Lung (tissue), 11 donors: ENCODE measurements at regions not wholly inside any gene's neighbourhood (a gene's known extent, or its start where the extent isn't known, plus 50 kb on each side); places are given as distances from the start of the nearest gene placed in this dataset.
A peak's percentile ranks its signal among the peaks of the same experiment; 100 is the strongest.
"Not testable (repeated sequence)": the region's sequence is repeated elsewhere in the genome, so short reads cannot be mapped to it uniquely, and the experiment has no call there.

Source experiments
- ATAC-seq: fragments of 200-7000 bp; cut with Tn5 transposase; one replicate; pipeline ENCODE4 v1.9.1; 2020; ENCODE audit warnings: moderate number of reproducible peaks; ENCODE audit not compliant: insufficient read depth, low FRiP score
- DNase-seq, 3 donors: peaks; one replicate each; pipeline ENCODE4 v3.0.0-alpha.2; 2013 to 2017
- H3K27ac ChIP-seq, 2 donors: one replicate each; pipeline ENCODE4 v1.5.1; 2013; ENCODE audit warnings: mild to moderate bottlenecking in 2 of 2, moderate library complexity in 2 of 2, control low read depth in 1 of 2, inconsistent platforms in 1 of 2, low read depth in 1 of 2, low read length in 1 of 2
- H3K27me3 ChIP-seq, 3 donors: one replicate each; pipeline ENCODE4 v1.5.1; 2013; ENCODE audit warnings: low read length in 2 of 3; ENCODE audit not compliant: control insufficient read depth in 3 of 3, insufficient read depth in 3 of 3
- H3K36me3 ChIP-seq, 4 donors: one replicate each; pipeline ENCODE4 v1.5.1; 2013; ENCODE audit warnings: low read length in 4 of 4, mild to moderate bottlenecking in 1 of 4, moderate library complexity in 1 of 4; ENCODE audit not compliant: control insufficient read depth in 4 of 4, insufficient read depth in 4 of 4
- H3K4me1 ChIP-seq, 5 donors: one replicate each; pipeline ENCODE4 v1.5.1; 2013; ENCODE audit warnings: low read length in 5 of 5, mild to moderate bottlenecking in 2 of 5, moderate library complexity in 1 of 5; ENCODE audit not compliant: control insufficient read depth in 5 of 5, insufficient read depth in 5 of 5
- H3K4me3 ChIP-seq: one replicate; pipeline ENCODE4 v1.5.1; 2013; ENCODE audit warnings: mild to moderate bottlenecking, control low read depth, moderate library complexity
- H3K9ac ChIP-seq, 2 donors: one replicate each; pipeline ENCODE4 v1.5.1; 2013; ENCODE audit warnings: low read length in 2 of 2, control low read depth in 1 of 2; ENCODE audit not compliant: insufficient read depth in 1 of 2
- H3K9me3 ChIP-seq, 4 donors: one replicate each; pipeline ENCODE4 v1.5.1; 2013; ENCODE audit warnings: low read length in 3 of 4, mild to moderate bottlenecking in 1 of 4, moderate library complexity in 1 of 4; ENCODE audit not compliant: control insufficient read depth in 4 of 4, insufficient read depth in 3 of 4
- CTCF ChIP-seq: IDR thresholded peaks from 2 replicates; pipeline ENCODE4 v1.5.1; 2012; ENCODE audit warnings: mild to moderate bottlenecking; ENCODE audit errors: control extremely low read depth, extremely low read depth
- WGBS, 2 donors: extraction: QIAGEN DNeasy Blood & Tissue Kit; methylation state at CpG; one replicate each; pipeline ENCODE4 v1.1.7; 2013; 5-methylcytosine and 5-hydroxymethylcytosine counted together
- donor health status: control.
- donor health status: control.
- donor health status: Bipolar disorder and iron deficiency.
- donor health status: healthy.
- donor health status: DM: yes; HTN: yes; CAD: no.

- not testable (repeated sequence) for DNase-seq, ATAC-seq, H3K4me1 ChIP-seq, H3K9ac ChIP-seq, H3K36me3 ChIP-seq, H3K9me3 ChIP-seq, H3K27me3 ChIP-seq, H3K4me3 ChIP-seq, H3K27ac ChIP-seq
- 81 to 87% methylated on average over 25 to 26 of the region's 26 CpGs for WGBS, 2 donors
Observed at GRCh38 chrX:35221391-35221790, 278.8 kb downstream of the FAM47B start.

GRCh38 chrX:35244088-35244741 is 301.6 kb downstream of the FAM47B start:
- H3K4me3 ChIP-seq = no peak overlapping the region
- no peaks in the 10 kb centered on the region for H3K4me1 ChIP-seq
- WGBS, 2 donors = 62 to 100% methylated on average over 2 to 3 of the region's 3 CpGs
- H3K27me3 ChIP-seq = no peaks in the 10 kb centered on the region
- TF ChIP-seq CTCF = no peak
- H3K9me3 ChIP-seq = peaks cover 0 to 6% (median 0%) of the 10 kb centered on the region in 4 donors
- H3K27ac ChIP-seq = no peak overlapping the region
- no peaks in the 10 kb centered on the region for H3K36me3 ChIP-seq
- DNase-seq = no peak
- no peak overlapping the region for H3K9ac ChIP-seq
- ATAC-seq = no peak

- H3K9ac ChIP-seq = no peak overlapping the region
- H3K27ac ChIP-seq = no peak overlapping the region
- peaks cover 0 to 6% (median 0%) of the 10 kb centered on the region in 4 donors for H3K9me3 ChIP-seq
- WGBS, 2 donors = 77 to 94% methylated on average over 10 to 11 of the region's 11 CpGs
- no peaks in the 10 kb centered on the region for H3K27me3 ChIP-seq
- no peak overlapping the region for H3K4me3 ChIP-seq
- ATAC-seq (no peak), DNase-seq (no peak)
- no peaks in the 10 kb centered on the region for H3K4me1 ChIP-seq
- no peak for TF ChIP-seq CTCF
- no peaks in the 10 kb centered on the region for H3K36me3 ChIP-seq
Observed at GRCh38 chrX:35244796-35245508, 302.4 kb downstream of the FAM47B start.

GRCh38 chrX:35251226-35251625 is 308.6 kb downstream of the FAM47B start:
- no peaks in the 10 kb centered on the region for H3K27me3 ChIP-seq
- H3K27ac ChIP-seq = no peak overlapping the region
- WGBS, 2 donors = 33 to 75% methylated on average over 1 of the region's 1 CpG
- H3K4me1 ChIP-seq = no peaks in the 10 kb centered on the region
- no peak overlapping the region for H3K9ac ChIP-seq
- H3K36me3 ChIP-seq = no peaks in the 10 kb centered on the region
- DNase-seq = peak in 2 of 3 donors; percentile 4 to 13
- H3K4me3 ChIP-seq = no peak overlapping the region
- no peak for TF ChIP-seq CTCF
- no peaks in the 10 kb centered on the region for H3K9me3 ChIP-seq
- ATAC-seq = no peak
